ENCODE measurements at regions not wholly inside any gene's neighbourhood (a gene's known extent, or its start where the extent isn't known, plus 50 kb on each side); places are given as distances from the start of the nearest gene placed in this dataset.
"Not testable (repeated sequence)": the region's sequence is repeated elsewhere in the genome, so short reads cannot be mapped to it uniquely, and the experiment has no call there.

DNA sequence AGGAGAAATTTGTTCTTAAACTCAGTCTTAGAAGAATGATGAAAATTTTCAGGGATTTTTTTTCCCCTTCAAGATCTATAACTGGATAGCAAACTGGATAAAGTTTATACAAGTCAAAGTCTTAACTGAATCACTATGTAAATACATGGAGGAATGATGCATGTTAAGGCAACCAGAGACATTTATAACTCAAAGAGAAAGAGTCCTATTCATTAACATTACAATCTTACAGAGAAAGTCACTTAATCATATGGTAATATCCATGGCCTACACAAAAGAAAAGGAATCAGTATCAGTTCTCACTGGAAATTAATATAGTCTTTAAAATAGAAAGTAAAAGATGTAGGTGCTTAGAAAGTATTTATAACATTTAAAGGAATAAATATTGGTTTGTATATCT, 869.1 kb downstream of the TBL1XR1 start:
- POLR2A ChIA-PET, result no interaction called here
- CTCF ChIA-PET, result no interaction called here
- no peaks in the 10 kb centered on the region for H3K36me3 ChIP-seq (ENCODE audit: control insufficient read depth, insufficient read depth, low read length)
- H3K4me3 ChIP-seq (ENCODE audit: low read depth, low read length), result no peak overlapping the region
- TF ChIP-seq, protein P1, sequence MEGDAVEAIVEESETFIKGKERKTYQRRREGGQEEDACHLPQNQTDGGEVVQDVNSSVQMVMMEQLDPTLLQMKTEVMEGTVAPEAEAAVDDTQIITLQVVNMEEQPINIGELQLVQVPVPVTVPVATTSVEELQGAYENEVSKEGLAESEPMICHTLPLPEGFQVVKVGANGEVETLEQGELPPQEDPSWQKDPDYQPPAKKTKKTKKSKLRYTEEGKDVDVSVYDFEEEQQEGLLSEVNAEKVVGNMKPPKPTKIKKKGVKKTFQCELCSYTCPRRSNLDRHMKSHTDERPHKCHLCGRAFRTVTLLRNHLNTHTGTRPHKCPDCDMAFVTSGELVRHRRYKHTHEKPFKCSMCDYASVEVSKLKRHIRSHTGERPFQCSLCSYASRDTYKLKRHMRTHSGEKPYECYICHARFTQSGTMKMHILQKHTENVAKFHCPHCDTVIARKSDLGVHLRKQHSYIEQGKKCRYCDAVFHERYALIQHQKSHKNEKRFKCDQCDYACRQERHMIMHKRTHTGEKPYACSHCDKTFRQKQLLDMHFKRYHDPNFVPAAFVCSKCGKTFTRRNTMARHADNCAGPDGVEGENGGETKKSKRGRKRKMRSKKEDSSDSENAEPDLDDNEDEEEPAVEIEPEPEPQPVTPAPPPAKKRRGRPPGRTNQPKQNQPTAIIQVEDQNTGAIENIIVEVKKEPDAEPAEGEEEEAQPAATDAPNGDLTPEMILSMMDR (IDR thresholded peaks at IDR 0.05; ENCODE audit: insufficient read depth, low read depth, low read length), result no peak
- H3K27me3 ChIP-seq (ENCODE audit: control insufficient read depth, insufficient read depth, low read length), result no peaks in the 10 kb centered on the region
- no peak for DNase-seq (ENCODE audit: low read depth)

DNA sequence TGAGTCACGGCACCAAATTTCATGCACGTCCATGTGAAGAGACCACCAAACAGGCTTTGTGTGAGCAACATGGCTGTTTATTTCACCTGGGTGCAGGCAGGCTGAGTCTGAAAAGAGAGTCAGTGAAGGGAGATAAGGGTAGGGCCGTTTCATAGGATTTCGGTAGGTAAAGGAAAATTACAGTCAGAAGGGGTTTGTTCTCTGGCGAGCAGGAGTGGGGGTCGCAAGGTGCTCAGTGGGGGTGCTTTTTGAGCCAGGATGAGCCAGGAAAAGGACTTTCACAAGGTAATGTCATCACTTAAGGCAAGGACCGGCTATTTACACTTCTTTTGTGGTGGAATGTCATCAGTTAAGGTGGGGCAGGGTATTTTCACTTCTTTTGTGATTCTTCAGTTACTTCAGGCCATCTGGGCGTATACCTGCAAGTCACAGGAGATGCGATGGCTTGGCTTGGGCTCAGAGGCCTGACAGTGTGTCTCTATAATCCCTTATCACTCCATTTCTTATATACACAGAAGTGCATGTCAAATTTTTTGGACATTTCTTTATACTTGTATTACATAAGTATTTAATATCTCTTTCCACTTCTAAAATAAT, 870.3 kb downstream of the TBL1XR1 start:
- POLR2A ChIA-PET; DNase-seq (ENCODE audit: low read depth); H3K4me3 ChIP-seq (ENCODE audit: low read depth, low read length); CTCF ChIA-PET; H3K36me3 ChIP-seq (ENCODE audit: control insufficient read depth, insufficient read depth, low read length); H3K27me3 ChIP-seq (ENCODE audit: control insufficient read depth, insufficient read depth, low read length): not testable (repeated sequence)

DNA sequence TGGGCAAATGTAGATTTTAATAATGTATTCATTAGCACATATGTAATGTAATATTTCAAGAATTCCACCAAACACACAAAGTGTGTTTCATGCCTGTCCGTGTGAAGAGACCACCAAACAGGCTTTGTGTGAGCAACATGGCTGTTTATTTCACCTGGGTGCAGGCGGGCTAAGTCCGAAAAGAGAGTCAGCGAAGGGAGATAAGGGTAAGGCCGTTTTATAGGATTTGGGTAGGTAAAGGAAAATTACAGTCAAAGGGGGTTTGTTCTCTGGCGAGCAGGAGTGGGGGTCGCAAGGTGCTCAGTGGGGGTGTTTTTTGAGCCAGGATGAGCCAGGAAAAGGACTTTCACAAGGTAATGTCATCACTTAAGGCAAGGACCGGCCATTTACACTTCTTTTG, 875.8 kb downstream of the TBL1XR1 start:
- not testable (repeated sequence) for H3K27me3 ChIP-seq (ENCODE audit: control insufficient read depth, insufficient read depth, low read length)

DNA sequence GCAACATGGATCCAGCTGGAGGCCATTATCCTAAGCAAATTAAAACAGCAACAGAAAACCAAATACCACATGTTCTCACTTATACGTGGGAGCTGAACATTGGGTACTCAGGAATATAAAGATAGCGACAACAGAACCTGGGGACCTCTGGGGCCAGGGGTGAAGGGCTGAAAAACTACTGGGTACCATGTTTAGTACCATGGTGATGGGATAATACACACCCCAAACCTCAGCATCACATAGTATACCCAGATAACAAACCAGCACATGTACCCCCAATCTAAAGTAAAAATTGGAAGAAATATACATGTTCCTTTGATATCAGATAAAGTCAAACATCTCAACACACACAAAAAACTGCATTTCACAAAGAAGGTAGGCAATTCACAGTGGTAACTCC, 876.2 kb downstream of the TBL1XR1 start:
- CTCF ChIA-PET, result no interaction called here

More for the DNA sequence above, 875.8 kb downstream of the TBL1XR1 start:
- H3K36me3 ChIP-seq (ENCODE audit: control insufficient read depth, insufficient read depth, low read length); DNase-seq (ENCODE audit: low read depth); CTCF ChIA-PET; POLR2A ChIA-PET; H3K4me3 ChIP-seq (ENCODE audit: low read depth, low read length): not testable (repeated sequence)

DNA sequence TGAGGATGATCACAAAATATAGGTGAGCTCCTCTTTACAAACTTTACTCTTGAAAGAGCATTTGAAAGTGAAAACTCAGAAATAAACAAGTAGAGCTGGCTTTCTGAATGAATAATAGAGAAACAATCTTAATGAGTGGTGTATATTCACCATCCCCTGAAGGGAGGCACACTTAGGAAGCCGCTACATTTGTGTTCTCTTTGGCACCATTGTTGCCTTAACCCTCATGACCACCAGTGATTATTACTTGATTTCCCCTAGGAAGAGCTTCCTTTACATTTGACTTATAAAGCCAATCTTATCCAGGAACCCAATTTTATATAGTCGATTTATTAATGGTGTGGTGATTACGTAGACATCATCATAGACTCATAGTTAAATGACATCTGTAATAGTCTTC, 883.9 kb downstream of the TBL1XR1 start:
- TF ChIP-seq, protein P1 (IDR thresholded peaks at IDR 0.05; ENCODE audit: insufficient read depth, low read depth, low read length), result no peak
- Histone ChIP-seq H3K4me3 (ENCODE audit: low read depth, low read length) (no peak overlapping the region), H3K36me3 (ENCODE audit: control insufficient read depth, insufficient read depth, low read length) (no peaks in the 10 kb centered on the region), H3K27me3 (ENCODE audit: control insufficient read depth, insufficient read depth, low read length) (no peaks in the 10 kb centered on the region)
- ChIA-PET CTCF (no interaction called here), POLR2A (no interaction called here)
- DNase-seq (ENCODE audit: low read depth), result no peak

More for the DNA sequence above, 876.2 kb downstream of the TBL1XR1 start:
- no peaks in the 10 kb centered on the region for H3K36me3 ChIP-seq (ENCODE audit: control insufficient read depth, insufficient read depth, low read length)
- TF ChIP-seq, protein P1 (IDR thresholded peaks at IDR 0.05; ENCODE audit: insufficient read depth, low read depth, low read length), result no peak
- H3K4me3 ChIP-seq (ENCODE audit: low read depth, low read length), result no peak overlapping the region
- POLR2A ChIA-PET, result no interaction called here
- no peak for DNase-seq (ENCODE audit: low read depth)
- H3K27me3 ChIP-seq (ENCODE audit: control insufficient read depth, insufficient read depth, low read length), result no peaks in the 10 kb centered on the region

DNA sequence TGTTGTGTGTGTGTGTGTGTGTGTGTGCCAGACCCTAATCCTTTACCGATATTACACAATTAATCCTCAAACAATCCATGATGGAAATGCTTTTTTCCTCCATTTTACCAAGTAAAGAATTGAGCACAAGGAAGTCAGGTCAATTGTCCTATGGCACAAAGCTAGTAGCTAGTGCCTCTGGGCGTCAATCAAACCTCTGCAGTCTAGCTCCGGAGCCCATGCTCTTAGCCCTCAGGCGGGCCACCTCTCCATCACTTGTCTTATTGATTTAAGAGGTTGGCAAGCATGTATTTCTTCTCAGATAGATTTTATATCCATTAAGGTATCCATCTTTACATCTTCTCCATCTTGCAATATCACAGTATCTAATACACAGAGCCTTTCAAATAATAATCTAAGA, 886.6 kb downstream of the TBL1XR1 start:
- ChIA-PET CTCF (no interaction called here), POLR2A (no interaction called here)
- H3K4me3 ChIP-seq (ENCODE audit: low read depth, low read length), result no peak overlapping the region
- no peak for DNase-seq (ENCODE audit: low read depth)
- no peaks in the 10 kb centered on the region for H3K36me3 ChIP-seq (ENCODE audit: control insufficient read depth, insufficient read depth, low read length)
- TF ChIP-seq, protein P1 (IDR thresholded peaks at IDR 0.05; ENCODE audit: insufficient read depth, low read depth, low read length), result no peak
- no peaks in the 10 kb centered on the region for H3K27me3 ChIP-seq (ENCODE audit: control insufficient read depth, insufficient read depth, low read length)
